HG03108 (cell line): ENCODE measurements at regions not wholly inside any gene's neighbourhood (a gene's known extent, or its start where the extent isn't known, plus 50 kb on each side); places are given as distances from the start of the nearest gene placed in this dataset.

Experiments
- ATAC-seq: cut with Tn5 transposase; IDR thresholded peaks from one replicate; pipeline ENCODE4 v1.9.1; 2021; ENCODE audit warnings: moderate library complexity; ENCODE audit not compliant: unreplicated experiment

DNA sequence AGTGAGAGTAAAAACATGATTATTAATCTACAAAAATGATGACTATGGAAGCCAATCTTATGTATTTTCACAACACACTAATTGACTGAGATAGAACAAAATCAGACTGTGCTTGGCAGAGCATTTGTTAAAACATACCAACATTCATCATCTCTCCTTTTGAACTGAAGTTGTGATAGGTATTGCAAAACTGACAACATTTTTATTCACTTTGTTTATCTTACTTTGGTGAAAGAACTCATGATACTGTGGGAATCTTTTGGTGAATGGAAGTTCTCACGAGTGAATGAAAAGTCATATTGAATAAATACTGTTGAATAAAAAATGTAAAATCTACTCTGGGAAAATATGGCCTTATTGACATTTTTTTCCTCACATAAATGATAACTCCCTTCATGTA, 1430.2 kb upstream of the PIK3C3 start:
- no peak for ATAC-seq

DNA sequence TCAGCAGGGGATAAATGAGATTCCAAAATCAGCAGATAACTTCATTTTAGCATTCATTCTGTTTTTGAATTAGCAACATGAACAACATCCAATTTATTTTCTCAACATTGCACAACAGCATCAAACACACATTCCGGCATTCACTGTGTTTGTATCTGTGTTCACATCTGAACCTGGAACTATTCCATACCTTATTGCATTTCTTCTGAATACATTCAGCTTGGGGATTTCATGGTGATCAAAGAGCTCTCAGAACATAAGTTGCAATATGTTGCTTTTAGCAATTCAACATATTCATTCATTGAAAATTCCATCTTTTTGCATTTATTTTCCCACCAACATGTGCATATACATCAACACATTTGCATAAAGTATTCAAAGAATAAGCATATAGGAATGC, 1431.7 kb upstream of the PIK3C3 start:
- ATAC-seq: no peak

- ATAC-seq: no peak
Observed at GRCh38 chr18:40501026-40501425, 1454.0 kb upstream of the PIK3C3 start.

- no peak for ATAC-seq
Observed at GRCh38 chr18:40494603-40495002, 1460.4 kb upstream of the PIK3C3 start.

- no peak for ATAC-seq
Observed at GRCh38 chr18:40493316-40493715, 1461.7 kb upstream of the PIK3C3 start.

DNA sequence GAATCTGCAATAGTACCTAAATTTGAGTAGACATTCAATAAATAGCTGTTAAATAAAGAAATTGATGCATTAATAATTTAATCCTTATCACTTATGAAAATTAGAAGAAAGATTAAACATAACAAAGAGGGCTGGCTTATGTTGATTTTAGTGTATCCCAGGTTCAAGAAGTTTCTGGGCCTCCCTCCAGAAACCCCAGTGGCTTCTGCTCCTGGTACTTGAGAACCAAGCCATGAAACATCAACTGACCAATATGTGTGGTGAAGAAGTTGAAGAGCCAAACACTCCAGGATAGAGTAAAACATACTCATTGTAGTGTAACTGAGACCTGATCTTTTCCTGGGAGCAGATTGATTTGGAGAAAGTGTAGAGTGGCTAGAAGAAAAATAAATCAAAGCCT, 1465.7 kb upstream of the PIK3C3 start:
- no peak for ATAC-seq

GRCh38 chr18:40485318-40485717, 1469.7 kb upstream of the PIK3C3 start:
- ATAC-seq: no peak

GRCh38 chr18:40473221-40474029, 1481.6 kb upstream of the PIK3C3 start:
- no peak for ATAC-seq

DNA sequence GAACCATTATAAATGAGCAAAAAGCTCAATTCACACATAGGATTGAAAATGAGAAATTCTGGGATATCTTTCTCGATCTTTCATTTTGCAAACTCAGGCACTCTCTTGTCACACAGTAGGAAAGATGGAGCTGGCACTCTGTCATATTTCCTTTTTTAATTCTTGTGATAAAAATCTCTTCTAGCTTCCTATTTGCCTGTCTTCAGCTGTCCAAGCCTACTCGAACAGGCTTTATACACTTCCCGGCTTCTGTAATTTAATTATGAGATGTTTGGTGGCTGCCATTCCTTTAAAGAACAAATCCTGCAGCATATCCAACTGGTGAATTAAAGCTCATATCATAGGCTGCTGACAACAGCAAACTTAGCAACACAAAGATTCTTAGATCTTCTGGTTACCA, 1484.3 kb upstream of the PIK3C3 start:
- ATAC-seq: no peak

DNA sequence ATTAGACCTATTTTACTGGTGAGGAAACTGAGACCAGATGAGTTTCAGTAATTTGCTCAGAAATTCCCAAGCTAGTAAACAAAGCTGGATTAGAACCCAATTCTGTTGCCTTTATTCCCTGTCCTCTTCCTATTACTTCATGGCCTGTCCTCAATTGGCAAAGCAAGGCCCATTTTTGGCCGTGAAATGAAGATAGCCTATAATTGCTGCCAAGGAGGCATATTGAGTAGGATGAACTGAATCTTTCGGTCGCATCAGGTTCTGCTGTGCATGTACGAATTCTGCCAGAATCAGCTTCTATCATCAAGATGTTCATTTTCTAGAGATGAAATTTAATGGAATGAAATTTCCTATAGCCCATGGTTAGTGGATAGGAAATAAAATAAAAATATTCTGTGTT, 1485.2 kb upstream of the PIK3C3 start:
- ATAC-seq: no peak

- ATAC-seq: no peak
Observed at GRCh38 chr18:40469316-40469715, 1485.7 kb upstream of the PIK3C3 start.

DNA sequence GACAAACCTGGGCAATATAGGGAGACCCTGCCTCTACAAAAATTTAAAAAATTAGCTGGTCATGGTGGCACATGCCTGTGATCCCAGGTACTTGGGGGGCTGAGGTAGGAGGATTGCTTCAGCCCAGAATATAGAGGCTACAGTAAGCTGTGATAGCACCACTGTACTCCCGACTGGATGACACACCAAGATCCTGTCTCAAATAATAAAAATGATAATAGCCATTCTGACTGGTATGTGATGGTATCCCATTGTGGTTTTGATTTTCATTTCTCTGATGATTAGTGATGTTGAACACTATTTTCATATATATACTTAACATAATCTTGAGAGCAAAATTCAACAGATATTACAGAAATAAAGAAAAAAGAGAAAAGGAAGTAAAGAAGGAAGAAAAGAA, 1491.0 kb upstream of the PIK3C3 start:
- ATAC-seq: no peak

GRCh38 chr18:40453903-40454302, 1501.1 kb upstream of the PIK3C3 start:
- no peak for ATAC-seq

DNA sequence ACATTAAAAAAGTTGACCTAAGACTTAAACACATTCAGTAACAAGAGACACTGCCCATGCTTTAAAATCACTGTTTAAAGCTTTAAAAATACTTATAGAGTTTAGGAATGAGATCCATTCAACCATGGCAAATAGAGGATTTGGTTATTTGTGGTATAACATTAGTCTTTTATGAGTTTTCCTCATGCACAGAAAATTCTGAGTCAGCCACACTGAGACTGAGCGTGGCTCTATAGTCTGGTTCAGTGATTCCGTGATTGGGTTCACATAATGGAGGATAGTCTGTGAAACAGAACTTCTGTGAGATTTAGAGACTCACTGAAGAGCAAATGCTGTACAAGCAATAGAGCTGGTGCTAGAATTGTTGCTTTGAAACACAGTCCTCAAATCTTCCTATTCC, 1502.4 kb upstream of the PIK3C3 start:
- no peak for ATAC-seq

GRCh38 chr18:40450751-40451150, 1504.3 kb upstream of the PIK3C3 start:
- ATAC-seq: no peak

GRCh38 chr18:40447820-40448219, 1507.2 kb upstream of the PIK3C3 start:
- no peak for ATAC-seq

GRCh38 chr18:40440088-40440487, 1514.9 kb upstream of the PIK3C3 start:
- no peak for ATAC-seq

GRCh38 chr18:40437517-40437916, 1517.5 kb upstream of the PIK3C3 start:
- no peak for ATAC-seq

DNA sequence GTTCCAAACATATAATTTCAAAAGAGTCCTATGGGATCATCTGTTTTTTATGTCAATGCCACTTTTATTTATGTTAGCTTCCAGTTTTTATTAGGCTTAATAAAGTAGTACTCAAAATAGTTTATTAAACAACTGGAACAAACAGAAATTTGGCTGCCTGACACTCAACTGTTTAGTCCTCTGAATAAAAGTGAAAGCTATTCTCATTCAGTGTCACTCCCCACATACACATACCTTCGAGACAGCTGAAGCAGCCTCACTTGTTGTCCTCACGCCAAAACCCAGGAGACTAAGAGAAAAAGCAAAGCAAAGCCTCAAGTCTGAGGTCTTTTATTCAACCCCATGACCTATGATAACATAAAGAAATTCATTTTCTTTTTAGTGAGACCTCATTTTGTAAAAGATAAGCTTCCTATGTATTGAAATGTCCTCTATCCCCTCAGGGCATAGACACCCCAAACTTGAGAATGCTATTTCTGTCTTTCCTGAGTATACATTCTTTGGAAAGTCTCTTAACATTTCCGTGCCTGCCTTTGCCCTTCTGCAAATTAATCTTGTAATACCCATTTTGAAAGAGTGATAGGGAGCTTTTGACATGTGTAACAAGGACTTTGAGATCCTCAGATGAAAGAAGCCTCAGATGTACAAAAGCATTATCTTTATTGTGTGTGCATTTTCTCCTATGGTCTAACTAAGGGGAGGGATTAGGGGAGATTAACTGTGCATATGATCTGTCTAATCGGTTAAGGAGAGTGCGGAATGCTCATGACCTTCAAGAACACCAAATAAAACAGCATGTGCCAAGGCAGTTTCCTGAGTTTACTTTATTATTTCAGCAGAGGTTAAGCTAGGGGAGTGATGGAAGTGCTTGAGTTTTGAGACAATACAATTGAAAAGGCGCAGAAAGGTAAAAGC, 1523.7 kb upstream of the PIK3C3 start:
- ATAC-seq: no peak

- no peak for ATAC-seq
Observed at GRCh38 chr18:40423291-40423690, 1531.7 kb upstream of the PIK3C3 start.

GRCh38 chr18:40420675-40421074, 1534.4 kb upstream of the PIK3C3 start:
- ATAC-seq: no peak

DNA sequence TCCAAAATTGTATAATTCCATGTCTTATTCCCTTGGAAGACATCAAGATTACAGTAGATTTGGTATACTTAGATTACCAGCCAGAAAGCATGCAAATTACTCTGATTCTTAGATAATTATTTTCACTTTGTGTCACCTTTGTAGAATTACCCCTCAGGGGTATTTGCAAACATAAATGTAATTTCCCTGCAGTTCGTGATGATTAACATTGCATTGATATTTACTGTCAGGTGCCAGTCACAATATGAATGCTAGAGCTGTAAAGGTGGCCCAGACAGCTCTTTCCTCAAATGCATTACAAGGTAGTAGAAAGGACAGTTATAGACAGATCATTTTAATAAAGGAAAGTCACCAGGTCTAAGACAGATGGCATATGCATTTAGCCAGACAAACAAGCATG, 1537.5 kb upstream of the PIK3C3 start:
- ATAC-seq: no peak
